SK-N-SH (cell line): ENCODE measurements at regions not wholly inside any gene's neighbourhood (a gene's known extent, or its start where the extent isn't known, plus 50 kb on each side); places are given as distances from the start of the nearest gene placed in this dataset.
A peak's percentile ranks its signal among the peaks of the same experiment; 100 is the strongest.

Source experiments
- CTCF ChIA-PET: fragments of 300-600, 350-600 bp; formaldehyde crosslinking; extraction: SDS; loops from one replicate; lab custom pipeline; 2021; lab: Yijun Ruan, JAX
- POLR2A ChIA-PET: fragments of 350-600 bp; sonication (Branson Sonifier 250); formaldehyde crosslinking; extraction: SDS; loops from one replicate; lab custom pipeline; 2020; ENCODE audit warnings: antibody characterized with exemption, inconsistent platforms; lab: Yijun Ruan, JAX
- DNase-seq: peaks from one replicate; pipeline ENCODE4 v3.0.0; 2012
- H2AFZ ChIP-seq: fragments of 200-600 bp; sonication (generic); 2 replicates; pipeline ENCODE4 v1.8.1; 2016; ENCODE audit warnings: antibody characterized with exemption, mild to moderate bottlenecking, low read depth
- H3F3A ChIP-seq: fragments of 200-600 bp; sonication (generic); replicated peaks from 2 replicates; pipeline ENCODE3; 2016; ENCODE audit warnings: antibody characterized with exemption, mild to moderate bottlenecking; ENCODE audit not compliant: insufficient read depth
- H3K27ac ChIP-seq, 2 experiments: fragments of 200-500 bp in 1 of 2; fragments of 200-600 bp in 1 of 2; sonication (Bioruptor generic) in 1 of 2; sonication (generic), shearing (Covaris generic) in 1 of 2; 2 replicates each; pipeline versions ENCODE4 v1.5.1 to v1.6.1; 2014 to 2016; ENCODE audit warnings: low read depth in 2 of 2, inconsistent platforms in 1 of 2, low read length in 1 of 2, mild to moderate bottlenecking in 1 of 2, mixed read lengths in 1 of 2
- H3K27me3 ChIP-seq: fragments of 200-600 bp; sonication (generic), shearing (Covaris generic); 2 replicates; pipeline ENCODE4 v1.6.1; 2016; ENCODE audit warnings: mixed run types; ENCODE audit not compliant: insufficient read depth
- H3K36me3 ChIP-seq, 2 experiments: fragments of 200-500 bp in 1 of 2; fragments of 200-600 bp in 1 of 2; sonication (Bioruptor generic) in 1 of 2; sonication (generic) in 1 of 2; replicated peaks in 1 of 2; 2 replicates each; pipeline versions ENCODE3 to v1.5.1; 2014 to 2016; ENCODE audit warnings: low read length in 1 of 2, mild to moderate bottlenecking in 1 of 2; ENCODE audit not compliant: insufficient read depth in 2 of 2, control insufficient read depth in 1 of 2
- H3K4me1 ChIP-seq, 2 experiments: fragments of 200-500 bp in 1 of 2; fragments of 200-600 bp in 1 of 2; sonication (Bioruptor generic) in 1 of 2; sonication (generic), shearing (Covaris generic) in 1 of 2; 2 replicates each; pipeline versions ENCODE4 v1.5.1 to v1.6.1; 2014 to 2016; ENCODE audit warnings: low read depth in 1 of 2, low read length in 1 of 2, mixed run types in 1 of 2; ENCODE audit not compliant: insufficient read depth in 2 of 2, control insufficient read depth in 1 of 2
- H3K4me2 ChIP-seq: fragments of 200-600 bp; sonication (generic), shearing (Covaris generic); 2 replicates; pipeline ENCODE4 v1.6.1; 2017; ENCODE audit warnings: mixed run types
- H3K4me3 ChIP-seq, 2 experiments: fragments of 200-500 bp in 1 of 2; fragments of 200-600 bp in 1 of 2; sonication (Bioruptor generic) in 1 of 2; sonication (generic), shearing (Covaris generic) in 1 of 2; 2 replicates each; pipeline versions ENCODE4 v1.5.1 to v1.8.1; 2014 to 2016; ENCODE audit warnings: low read depth in 2 of 2, inconsistent platforms in 1 of 2, low read length in 1 of 2, mild to moderate bottlenecking in 1 of 2, mixed read lengths in 1 of 2, moderate library complexity in 1 of 2
- H3K79me2 ChIP-seq: fragments of 200-600 bp; sonication (generic); 2 replicates; pipeline ENCODE4 v1.8.1; 2017; ENCODE audit warnings: mild to moderate bottlenecking; ENCODE audit not compliant: insufficient read depth
- H3K9ac ChIP-seq: fragments of 200-600 bp; sonication (generic); 2 replicates; pipeline ENCODE4 v1.6.1; 2017; ENCODE audit warnings: mixed run types
- H3K9me2 ChIP-seq: fragments of 200-600 bp; sonication (generic); 2 replicates; pipeline ENCODE4 v1.6.1; 2017; ENCODE audit warnings: mixed run types
- H3K9me3 ChIP-seq: fragments of 200-600 bp; sonication (generic); 2 replicates; pipeline ENCODE4 v1.6.1; 2017; ENCODE audit warnings: mixed run types, mild to moderate bottlenecking, moderate library complexity
- H4K20me1 ChIP-seq: fragments of 200-600 bp; sonication (generic); 2 replicates; pipeline ENCODE4 v1.6.1; 2017; ENCODE audit warnings: mild to moderate bottlenecking, mixed run types; ENCODE audit not compliant: insufficient read depth
- FOXJ3 ChIP-seq: sonication (generic); formaldehyde crosslinking; IDR thresholded peaks from 2 replicates; pipeline ENCODE4 v1.5.1; 2020; ENCODE audit warnings: mild to moderate bottlenecking, missing genetic modification reagents
- FOXM1 ChIP-seq: IDR thresholded peaks from 2 replicates; pipeline ENCODE4 v1.4.0; 2012; ENCODE audit warnings: low read depth, mild to moderate bottlenecking
- GABPA ChIP-seq: IDR thresholded peaks from 2 replicates; pipeline ENCODE4 v1.4.0; 2012; ENCODE audit warnings: low read depth, mild to moderate bottlenecking
- GATA2 ChIP-seq: sonication (generic); formaldehyde crosslinking; IDR thresholded peaks from 2 replicates; pipeline ENCODE4 v1.5.0; 2020; ENCODE audit warnings: mild to moderate bottlenecking, missing genetic modification reagents
- IRF3 ChIP-seq: fragments of 150-350 bp; IDR thresholded peaks from 2 replicates; pipeline ENCODE4 v1.6.1; 2016; ENCODE audit warnings: mild to moderate bottlenecking, low read depth, low read length
- MAX ChIP-seq: IDR thresholded peaks from 2 replicates; pipeline ENCODE4 v1.4.0; 2012; ENCODE audit warnings: low read depth
- PBX3 ChIP-seq: IDR thresholded peaks from 2 replicates; pipeline ENCODE4; 2012
- POLR2AphosphoS5 ChIP-seq: IDR thresholded peaks from 2 replicates; pipeline ENCODE4 v1.6.1; 2012; ENCODE audit warnings: low read depth, low read length
- RAD21 ChIP-seq: IDR thresholded peaks from 2 replicates; pipeline ENCODE4 v1.6.1; 2012; ENCODE audit warnings: mild to moderate bottlenecking, low read length
- REST ChIP-seq: IDR thresholded peaks from 2 replicates; pipeline ENCODE4 v1.6.1; 2012; ENCODE audit warnings: mild to moderate bottlenecking, low read depth, low read length, moderate library complexity
- RXRA ChIP-seq: IDR thresholded peaks from 2 replicates; pipeline ENCODE4 v1.4.0; 2012; ENCODE audit warnings: low read depth, mild to moderate bottlenecking, borderline replicate concordance
- SMC3 ChIP-seq: IDR thresholded peaks from 2 replicates; pipeline ENCODE4 v1.6.1; 2012; ENCODE audit warnings: low read depth, low read length, improper control_type of control experiment
- USF1 ChIP-seq: IDR thresholded peaks from 2 replicates; pipeline ENCODE4 v1.4.0; 2012; ENCODE audit warnings: low read depth, borderline replicate concordance
- YY1 ChIP-seq: IDR thresholded peaks from 2 replicates; pipeline ENCODE4 v1.4.0; 2012; ENCODE audit warnings: low read depth, mild to moderate bottlenecking
- WGBS: methylation state at CpG from one replicate; pipeline ENCODE4 v1.1.6; 2017; ENCODE audit warnings: low lambda C conversion rate; 5-methylcytosine and 5-hydroxymethylcytosine counted together

- no peaks in the 10 kb centered on the region for H3K36me3 ChIP-seq
- H4K20me1 ChIP-seq = no peaks in the 10 kb centered on the region
- no peak overlapping the region for H2AFZ ChIP-seq
- H3K9ac ChIP-seq = no peak overlapping the region
- ChIA-PET POLR2A (no interaction called here), CTCF (interaction anchor here (1.4 to 1.8 kb wide), 2 partner anchors 77 to 196 kb away, joined by 4 to 8 read pairs; no protein-coding TSS in a partner anchor)
- 60% methylated on average over 5 of the region's 5 CpGs for WGBS
- H3K27ac ChIP-seq = no peak overlapping the region
- no peaks in the 10 kb centered on the region for H3K9me2 ChIP-seq
- TF ChIP-seq MAX = no peak
- TF ChIP-seq IRF3 = no peak
- TF ChIP-seq GATA2 (CRISPR knock-in tag) = no peak
- no peak for TF ChIP-seq POLR2AphosphoS5
- TF ChIP-seq SMC3 = no peak
- no peak for TF ChIP-seq RXRA
- TF ChIP-seq USF1 = no peak
- no peak for TF ChIP-seq FOXM1
- no peak for TF ChIP-seq YY1
- no peak for TF ChIP-seq FOXJ3
- TF ChIP-seq RAD21 = no peak
- TF ChIP-seq GABPA = no peak
- H3K27me3 ChIP-seq = no peaks in the 10 kb centered on the region; the same call in 1 of the 2 replicates
- no peak overlapping the region for H3K4me2 ChIP-seq
- no peaks in the 10 kb centered on the region for H3K79me2 ChIP-seq
- H3K4me3 ChIP-seq = no peak overlapping the region
- no peaks in the 10 kb centered on the region for H3K9me3 ChIP-seq
- no peaks in the 10 kb centered on the region for H3F3A ChIP-seq
- DNase-seq = no peak
- peaks cover 0 to 13% of the 10 kb centered on the region in 2 experiments; a peak in 1 of 4 replicates for H3K4me1 ChIP-seq
These were observed 234.4 kb upstream of the CRY1 start for GRCh38 chr12:107327651-107328182.

GRCh38 chr12:107328442-107329133, 235.2 kb upstream of the CRY1 start:
- peak overlapping the region; percentile 48 for H3K4me2 ChIP-seq
- H3K27ac ChIP-seq = no peak overlapping the region
- H3K9me3 ChIP-seq = no peaks in the 10 kb centered on the region
- ChIA-PET POLR2A (no interaction called here), CTCF (interaction anchor here (0.5 to 1.8 kb wide), 4 partner anchors 9 to 197 kb away, joined by 3 to 8 read pairs (median 3); no protein-coding TSS in a partner anchor)
- no peaks in the 10 kb centered on the region for H3K9me2 ChIP-seq
- no peak for DNase-seq
- WGBS = 30% methylated on average over 7 of the region's 11 CpGs
- H2AFZ ChIP-seq = no peak overlapping the region
- H3K4me3 ChIP-seq = no peak overlapping the region
- H3K9ac ChIP-seq = no peak overlapping the region
- no peaks in the 10 kb centered on the region for H4K20me1 ChIP-seq
- TF ChIP-seq REST (no peak), PBX3 (peak; percentile 74)
- H3K79me2 ChIP-seq = no peaks in the 10 kb centered on the region
- peaks cover 0 to 13% of the 10 kb centered on the region in 2 experiments; a peak in 1 of 4 replicates for H3K4me1 ChIP-seq
- H3K36me3 ChIP-seq = no peaks in the 10 kb centered on the region
- no peaks in the 10 kb centered on the region for H3K27me3 ChIP-seq
- H3F3A ChIP-seq = no peaks in the 10 kb centered on the region
